ENCODE measurements at regions not wholly inside any gene's neighbourhood (a gene's known extent, or its start where the extent isn't known, plus 50 kb on each side); places are given as distances from the start of the nearest gene placed in this dataset.

DNA sequence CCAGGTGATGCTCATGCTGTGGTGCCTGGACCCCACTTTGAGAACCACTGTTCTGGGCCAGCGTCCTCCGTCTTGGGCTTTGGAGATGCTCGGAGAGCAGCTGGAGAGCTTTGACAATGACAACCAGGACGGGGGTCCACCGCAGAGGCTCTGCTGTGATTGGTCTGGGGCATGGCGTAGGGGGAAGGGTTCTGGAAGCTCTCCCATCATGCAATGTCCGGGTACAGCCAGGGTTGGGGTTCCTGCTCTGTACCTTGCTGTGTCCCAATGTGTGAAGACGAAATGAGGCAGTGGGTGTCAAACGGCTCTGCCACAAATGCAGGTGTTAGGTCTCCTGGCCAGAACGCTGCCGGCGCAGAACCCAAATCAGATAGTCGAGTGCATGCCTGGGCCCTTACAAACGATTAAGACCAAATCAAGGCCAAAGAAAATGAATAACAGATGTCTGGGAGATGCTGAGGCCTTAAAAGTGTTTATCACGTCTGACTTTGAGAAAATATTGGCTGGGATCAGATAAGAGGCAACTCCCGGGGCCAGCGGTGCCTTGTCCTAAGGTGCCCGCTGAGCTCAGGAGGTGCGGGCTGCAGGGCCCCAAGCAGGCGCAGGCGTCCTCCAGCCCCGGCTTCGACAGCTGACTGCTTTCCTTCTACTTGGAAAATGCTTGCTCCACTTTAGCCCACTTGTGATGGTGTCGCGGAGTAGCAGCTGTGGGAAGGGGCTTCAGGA is 117.2 kb downstream of the VAPA start:
- DNase-seq, result no peak
- in situ Hi-C loops (cut with HindIII; ENCODE audit: low pct_ligation_motif_present, low pct_unique_long_range_greater_than_20kb, low sequenced_read_pairs), result no loop called here

DNA sequence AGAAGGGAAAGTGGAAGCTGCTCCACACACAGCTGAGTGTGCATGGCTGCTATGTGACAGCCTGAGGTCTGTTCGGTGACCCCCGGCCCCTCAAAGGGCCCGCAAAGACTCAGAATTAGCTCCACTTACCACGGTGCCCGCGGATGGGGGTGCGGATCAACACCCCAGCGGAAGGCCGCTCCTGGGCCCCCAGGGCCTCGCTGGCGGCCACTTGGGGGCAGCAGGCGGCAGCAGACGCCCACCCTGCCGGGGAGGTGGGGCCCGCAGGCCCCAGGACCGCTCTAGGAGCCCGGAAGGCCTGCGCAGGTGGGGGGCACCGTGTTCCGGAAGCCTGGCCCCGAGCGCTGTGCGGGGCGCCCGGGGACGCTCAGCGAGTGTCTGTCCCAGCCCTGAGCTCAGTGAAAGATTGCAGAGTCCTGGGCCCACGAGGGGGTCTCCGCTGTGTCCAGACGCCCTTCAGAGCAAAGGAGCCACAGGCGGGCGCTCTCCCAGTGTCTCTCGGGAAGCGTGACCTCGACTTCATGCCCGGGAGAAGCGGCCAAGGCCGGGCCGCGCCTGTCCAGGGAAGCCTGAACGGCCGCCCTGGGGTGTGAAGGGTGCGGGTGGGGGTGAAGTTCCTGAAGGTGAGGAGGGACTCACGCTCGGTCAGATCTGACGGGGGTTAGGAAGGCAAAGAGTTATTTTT is 118.7 kb downstream of the VAPA start:
- in situ Hi-C loops (cut with HindIII; ENCODE audit: low pct_ligation_motif_present, low pct_unique_long_range_greater_than_20kb, low sequenced_read_pairs), result no loop called here
- no peak for DNase-seq

DNA sequence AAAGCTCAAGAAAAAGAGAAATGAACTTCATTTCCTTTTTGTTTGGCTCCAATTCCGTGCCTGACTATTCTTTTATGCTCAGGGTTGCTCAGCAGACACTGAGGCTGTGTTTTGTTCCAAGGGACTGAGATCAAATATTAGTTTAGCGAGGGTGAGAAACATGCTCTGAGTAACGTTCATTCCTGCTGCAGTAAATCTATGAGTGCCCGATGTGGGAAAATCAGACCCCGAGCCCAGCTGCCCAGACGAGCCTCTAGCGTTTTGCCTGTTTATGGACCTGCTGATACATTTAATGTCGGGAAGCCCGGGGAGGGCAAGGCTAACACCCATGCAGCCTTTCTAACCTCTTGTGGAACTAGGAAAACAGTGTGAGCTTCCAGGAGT is 119.2 kb downstream of the VAPA start:
- in situ Hi-C loops (cut with HindIII; ENCODE audit: low pct_ligation_motif_present, low pct_unique_long_range_greater_than_20kb, low sequenced_read_pairs), result no loop called here
- DNase-seq, result no peak

DNA sequence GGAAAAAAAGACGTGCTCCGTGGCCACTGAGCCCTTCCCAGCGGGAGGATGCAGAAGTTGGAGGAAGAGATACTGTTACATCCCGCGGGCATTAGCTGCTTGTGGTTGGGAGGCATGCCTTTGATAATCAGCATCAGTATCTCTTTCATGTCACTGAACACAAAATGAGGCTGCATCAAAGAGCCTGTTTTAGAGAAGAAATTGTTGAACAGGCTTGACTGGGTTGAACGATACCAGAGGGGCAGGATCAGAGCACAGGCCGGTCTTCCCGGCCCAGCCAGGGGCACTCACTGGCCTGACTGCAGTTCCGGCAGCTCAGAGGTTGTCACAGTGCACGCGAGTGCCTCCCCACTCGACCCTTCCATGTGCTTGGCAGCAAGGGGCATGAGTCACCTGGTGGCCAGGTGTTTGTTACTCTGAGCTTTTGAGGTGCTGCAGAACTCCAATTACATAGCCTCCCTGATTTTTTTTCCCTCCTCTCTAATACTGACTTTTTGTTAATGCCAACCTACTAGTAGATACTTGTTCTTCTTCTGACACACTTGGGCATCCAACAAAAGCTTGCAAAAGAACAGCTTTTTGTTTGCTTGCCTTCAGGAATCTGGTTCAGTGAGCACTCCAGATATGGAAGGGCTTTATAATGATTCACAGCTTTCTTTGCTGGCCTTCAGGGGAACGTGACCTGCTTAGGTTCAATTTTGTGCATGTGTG is 121.6 kb downstream of the VAPA start:
- in situ Hi-C loops (cut with HindIII; ENCODE audit: low pct_ligation_motif_present, low pct_unique_long_range_greater_than_20kb, low sequenced_read_pairs), result no loop called here
- DNase-seq, result peak; percentile 15

DNA sequence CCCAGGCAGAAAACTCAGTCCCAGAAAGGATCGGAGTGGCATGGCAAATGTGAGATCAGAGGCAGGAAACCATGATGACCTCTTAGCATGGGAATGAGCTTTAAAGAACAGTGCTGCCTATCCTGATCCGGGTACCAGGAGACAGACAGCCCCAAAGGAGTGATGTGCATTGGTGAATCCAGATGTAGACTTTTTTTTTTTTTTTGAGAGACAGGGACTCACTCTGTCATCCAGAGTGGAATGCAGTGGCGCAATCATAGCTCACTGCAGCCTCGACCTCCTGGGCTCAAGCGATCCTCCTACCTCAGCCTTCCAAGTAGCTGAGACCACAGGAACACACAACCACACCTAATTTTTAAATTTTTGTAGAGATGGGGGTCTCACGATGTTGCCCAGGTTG is 122.7 kb downstream of the VAPA start:
- in situ Hi-C loops (cut with HindIII; ENCODE audit: low pct_ligation_motif_present, low pct_unique_long_range_greater_than_20kb, low sequenced_read_pairs), result no loop called here
- DNase-seq, result no peak

DNA sequence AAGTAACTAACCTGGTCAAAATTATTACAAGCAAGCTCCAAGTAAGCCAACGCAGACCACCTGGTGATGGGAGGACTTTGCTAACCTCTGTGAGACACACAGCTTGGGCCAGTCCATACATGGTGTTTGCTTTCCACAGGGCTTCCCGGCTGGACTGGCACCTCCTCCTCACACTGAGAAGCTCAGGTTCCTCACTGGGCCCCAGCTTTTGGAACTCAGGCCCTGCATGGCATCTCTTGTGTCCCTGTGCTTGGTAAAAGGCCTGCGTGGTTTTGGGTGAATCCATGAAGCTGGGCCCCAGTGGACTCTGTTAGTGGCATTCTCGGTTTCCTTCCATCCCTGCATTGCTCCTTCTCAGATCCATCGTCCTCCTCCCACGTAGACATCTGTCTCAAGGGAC is 123.4 kb downstream of the VAPA start:
- no peak for DNase-seq
- in situ Hi-C loops (cut with HindIII; ENCODE audit: low pct_ligation_motif_present, low pct_unique_long_range_greater_than_20kb, low sequenced_read_pairs), result no loop called here

DNA sequence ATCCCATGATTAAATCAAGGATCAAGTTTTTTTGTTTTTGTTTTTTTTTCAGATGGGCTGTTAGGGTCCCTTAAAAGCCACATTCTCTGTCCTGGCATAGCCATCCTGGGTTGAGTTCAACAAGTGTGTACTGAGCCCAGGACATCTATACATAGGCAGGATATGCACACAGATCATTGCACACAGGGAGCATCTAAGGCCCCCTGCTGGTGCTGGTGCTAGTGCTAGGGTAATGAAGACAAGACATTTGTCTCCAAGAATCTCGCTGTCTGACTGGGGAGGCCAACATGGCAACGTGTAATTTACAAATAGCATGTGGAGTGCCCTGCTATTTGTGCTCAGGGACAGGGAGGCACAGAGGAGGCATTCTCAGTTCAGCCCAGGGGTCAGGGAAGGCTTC is 124.5 kb downstream of the VAPA start:
- no peak for DNase-seq
- in situ Hi-C loops (cut with HindIII; ENCODE audit: low pct_ligation_motif_present, low pct_unique_long_range_greater_than_20kb, low sequenced_read_pairs), result no loop called here

DNA sequence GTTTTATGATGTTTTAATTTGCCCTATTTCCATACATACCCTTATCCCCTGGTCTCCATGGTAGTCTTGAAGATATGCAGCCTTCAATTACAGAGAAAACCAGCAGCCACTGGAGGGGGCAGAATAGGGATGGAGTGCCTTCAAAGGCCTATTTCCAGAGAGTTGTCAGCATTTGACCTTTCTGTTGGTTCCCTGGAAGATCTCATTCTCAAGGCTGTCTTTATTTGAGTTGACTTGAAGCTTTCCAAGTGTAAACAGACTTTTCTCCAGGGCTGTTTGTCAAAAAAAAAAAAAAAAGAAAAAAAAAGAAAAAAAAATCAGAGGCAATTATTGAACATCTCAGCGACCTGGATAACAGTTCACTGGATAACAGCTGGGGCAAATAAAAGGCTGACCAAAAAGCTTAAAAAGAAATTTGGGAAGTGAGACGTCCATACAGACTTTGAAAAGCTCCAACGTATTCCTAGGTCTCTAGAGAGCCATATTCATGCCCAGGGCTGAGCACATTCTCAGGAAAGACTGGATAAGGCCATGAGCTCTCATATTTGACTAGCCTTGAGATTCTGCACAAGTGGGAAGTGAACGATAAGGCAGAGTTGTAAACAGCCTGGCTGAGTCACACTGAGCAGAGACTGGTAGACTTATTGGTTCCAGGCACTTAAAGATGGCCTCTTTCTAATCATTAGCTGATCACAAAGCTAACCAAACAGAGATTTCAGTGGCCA is 126.6 kb downstream of the VAPA start:
- in situ Hi-C loops (cut with HindIII; ENCODE audit: low pct_ligation_motif_present, low pct_unique_long_range_greater_than_20kb, low sequenced_read_pairs), result no loop called here
- DNase-seq, result no peak

DNA sequence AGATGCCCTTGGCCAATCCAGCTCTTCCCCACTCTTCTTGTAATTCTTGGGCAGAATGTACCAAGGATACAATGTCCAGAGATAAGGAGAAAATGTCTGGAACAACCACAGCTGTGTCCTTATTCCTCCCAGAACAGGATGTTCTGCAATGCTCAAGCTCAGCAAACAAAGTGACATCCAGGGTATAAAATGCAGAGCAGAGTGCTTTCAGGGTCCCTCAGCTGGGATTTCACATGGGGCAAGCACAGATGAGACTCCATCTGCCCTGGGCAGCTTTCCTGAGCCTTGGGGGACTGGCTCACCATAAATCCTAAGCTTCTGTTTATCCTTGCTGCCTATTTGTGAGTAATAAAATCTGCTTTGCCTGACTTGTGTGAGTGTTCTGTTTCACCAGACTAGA is 127.4 kb downstream of the VAPA start:
- in situ Hi-C loops (cut with HindIII; ENCODE audit: low pct_ligation_motif_present, low pct_unique_long_range_greater_than_20kb, low sequenced_read_pairs), result no loop called here
- no peak for DNase-seq

DNA sequence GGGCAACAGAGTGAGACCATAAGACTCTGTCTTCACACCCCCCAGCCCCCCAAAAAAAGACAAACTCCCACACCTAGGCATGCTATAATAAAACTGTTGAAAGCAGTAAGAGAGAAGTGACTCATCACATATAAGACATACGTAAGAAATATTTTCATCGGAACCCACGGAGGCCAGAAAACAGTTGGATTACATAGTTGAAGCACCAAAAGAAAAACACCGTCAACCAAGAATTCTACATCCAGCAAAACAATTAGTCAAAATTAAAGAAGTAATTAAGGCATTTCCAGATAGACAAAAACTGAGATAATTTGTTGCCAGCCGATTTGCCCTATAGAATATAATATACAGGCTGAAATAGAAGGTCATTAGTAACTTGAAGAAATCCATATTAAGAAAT is 128.7 kb downstream of the VAPA start:
- in situ Hi-C loops (cut with HindIII; ENCODE audit: low pct_ligation_motif_present, low pct_unique_long_range_greater_than_20kb, low sequenced_read_pairs), result no loop called here
- DNase-seq, result no peak

DNA sequence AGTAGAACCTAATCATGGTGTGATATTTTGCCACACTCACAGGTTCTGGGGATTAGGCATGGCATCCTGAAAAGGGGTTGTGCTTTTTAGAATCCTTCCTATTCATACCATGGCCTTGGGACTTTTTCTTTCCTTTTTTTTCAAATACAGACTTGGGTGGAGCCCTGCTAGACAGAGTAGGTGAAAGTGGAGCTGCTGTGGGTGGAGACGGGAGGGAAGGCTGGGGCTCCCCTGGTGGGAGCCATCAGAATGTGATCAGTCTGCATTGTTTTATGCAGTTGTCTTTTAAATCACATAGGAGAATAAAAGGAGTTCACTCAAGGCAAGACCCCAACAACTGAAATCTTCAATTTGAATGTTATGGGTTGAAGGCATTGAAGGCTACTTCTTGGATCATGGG is 130.2 kb downstream of the VAPA start:
- no peak for DNase-seq
- in situ Hi-C loops (cut with HindIII; ENCODE audit: low pct_ligation_motif_present, low pct_unique_long_range_greater_than_20kb, low sequenced_read_pairs), result no loop called here

DNA sequence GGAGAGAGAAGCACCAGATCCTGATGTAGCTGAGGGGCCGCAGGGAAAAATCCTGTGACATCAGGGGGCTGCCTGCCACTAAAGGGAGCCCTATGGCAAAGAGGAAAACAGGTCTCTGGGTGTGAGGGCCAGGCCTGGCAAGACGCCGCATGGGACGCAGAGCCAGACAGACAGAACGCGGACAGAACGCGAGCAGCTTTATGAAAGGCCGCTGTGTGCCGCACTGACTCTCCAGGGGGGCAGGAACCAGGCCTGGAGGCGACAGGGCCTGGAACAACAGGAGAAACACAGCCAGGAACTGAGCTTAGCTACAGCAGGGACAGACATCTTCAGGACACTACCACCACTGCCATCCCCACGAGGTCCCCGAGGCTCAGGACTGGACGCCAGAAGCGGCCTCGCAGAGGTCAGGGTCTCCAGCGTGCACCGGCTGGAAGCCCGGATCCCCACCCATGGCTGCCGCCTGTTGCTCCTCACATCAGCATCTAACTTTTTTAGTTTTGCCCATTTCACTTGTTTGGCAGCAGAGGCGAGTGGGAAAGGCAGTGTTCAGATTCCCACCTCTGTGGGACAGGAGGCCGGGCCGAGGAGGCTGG is 131.6 kb downstream of the VAPA start:
- no peak for DNase-seq
- in situ Hi-C loops (cut with HindIII; ENCODE audit: low pct_ligation_motif_present, low pct_unique_long_range_greater_than_20kb, low sequenced_read_pairs), result no loop called here

DNA sequence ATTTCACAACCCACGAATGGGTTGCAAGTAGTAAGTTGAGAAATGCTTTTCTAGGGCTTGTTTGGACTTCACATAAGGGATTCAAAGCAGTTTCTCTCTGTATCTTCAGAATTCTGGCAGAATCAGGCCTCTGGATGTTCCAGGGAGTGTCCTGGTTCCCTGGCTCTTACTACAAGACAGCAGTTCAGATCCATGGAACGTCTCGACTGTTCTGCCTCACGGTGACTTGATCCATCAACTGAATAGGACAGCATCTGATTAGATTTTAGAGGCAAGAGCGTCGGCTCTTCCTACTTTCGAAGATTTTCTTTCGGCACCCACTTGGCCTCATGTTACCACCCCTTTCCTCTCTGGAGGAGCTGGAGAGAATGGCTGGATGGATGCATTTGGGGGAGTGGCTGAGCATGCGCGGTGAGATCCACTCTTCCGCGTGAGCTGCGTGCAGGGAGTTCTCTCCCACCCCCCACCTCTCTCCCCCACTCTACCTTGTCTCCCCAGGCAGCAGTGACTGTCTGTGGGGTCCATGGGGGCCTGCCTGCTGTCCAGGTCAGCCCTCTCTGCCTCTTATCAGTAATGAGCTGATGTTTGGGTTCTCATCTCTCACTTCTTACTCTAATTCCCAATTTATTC is 132.5 kb downstream of the VAPA start:
- in situ Hi-C loops (cut with HindIII; ENCODE audit: low pct_ligation_motif_present, low pct_unique_long_range_greater_than_20kb, low sequenced_read_pairs), result no loop called here
- DNase-seq, result no peak

DNA sequence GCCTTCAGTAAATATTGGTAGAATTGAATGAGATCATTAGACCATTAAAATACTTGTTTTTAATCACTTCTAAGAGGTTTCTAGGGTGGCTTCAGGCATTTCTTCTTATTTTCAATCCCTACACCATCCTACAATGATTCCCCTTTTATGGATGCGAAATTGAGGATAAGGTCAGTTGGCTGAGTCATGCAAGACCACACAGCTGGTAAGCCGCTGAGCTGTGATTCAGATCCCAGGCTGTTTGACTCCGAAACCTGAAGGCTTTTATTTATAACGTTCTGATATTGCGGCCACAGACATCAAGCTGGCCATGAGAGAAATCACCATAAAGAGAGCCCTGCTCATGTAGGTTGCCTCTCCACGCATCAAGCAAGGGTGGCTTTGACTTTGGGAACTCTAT is 133.4 kb downstream of the VAPA start:
- no peak for DNase-seq
- in situ Hi-C loops (cut with HindIII; ENCODE audit: low pct_ligation_motif_present, low pct_unique_long_range_greater_than_20kb, low sequenced_read_pairs), result no loop called here

DNA sequence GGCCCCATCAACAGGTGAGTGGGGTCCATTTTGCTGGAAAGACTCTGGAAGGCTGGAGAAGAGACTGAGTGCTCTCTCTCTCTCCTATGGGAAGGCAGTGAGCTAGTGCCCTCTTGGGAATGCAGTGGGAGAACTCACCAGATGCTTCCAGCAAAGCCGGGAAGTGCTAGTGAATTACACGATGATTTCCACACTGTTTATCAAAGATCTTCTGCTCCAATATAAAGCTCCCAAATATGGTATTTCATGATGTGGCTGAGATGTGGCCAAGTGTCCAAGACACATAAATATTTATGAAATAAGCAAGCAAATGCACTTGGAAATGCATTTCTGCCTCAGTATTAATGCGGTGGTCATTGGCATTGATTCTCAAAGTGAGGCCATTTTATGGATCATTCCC is 135.9 kb downstream of the VAPA start:
- in situ Hi-C loops (cut with HindIII; ENCODE audit: low pct_ligation_motif_present, low pct_unique_long_range_greater_than_20kb, low sequenced_read_pairs), result no loop called here

DNA sequence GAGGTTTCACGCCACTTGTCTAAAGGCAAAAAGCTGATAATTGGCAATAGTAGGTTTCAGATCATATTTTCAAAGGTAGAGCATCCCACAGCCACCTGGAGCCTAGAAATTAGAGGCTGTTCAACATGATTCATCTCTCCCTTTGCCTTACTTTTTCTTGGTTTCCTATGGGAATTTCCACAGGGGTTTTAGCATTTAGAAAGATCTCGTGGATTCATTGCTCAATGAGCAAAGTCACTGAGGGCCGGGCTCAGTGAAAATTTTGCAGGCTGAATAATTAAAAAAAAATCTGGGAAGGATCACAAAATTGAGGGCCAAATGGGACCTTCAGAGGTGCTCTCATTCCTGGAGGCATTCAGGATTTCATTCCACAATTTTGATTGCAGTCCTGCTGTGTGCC is 137.1 kb downstream of the VAPA start:
- in situ Hi-C loops (cut with HindIII; ENCODE audit: low pct_ligation_motif_present, low pct_unique_long_range_greater_than_20kb, low sequenced_read_pairs), result no loop called here

More for the DNA sequence above, 135.9 kb downstream of the VAPA start:
- no peak for DNase-seq

DNA sequence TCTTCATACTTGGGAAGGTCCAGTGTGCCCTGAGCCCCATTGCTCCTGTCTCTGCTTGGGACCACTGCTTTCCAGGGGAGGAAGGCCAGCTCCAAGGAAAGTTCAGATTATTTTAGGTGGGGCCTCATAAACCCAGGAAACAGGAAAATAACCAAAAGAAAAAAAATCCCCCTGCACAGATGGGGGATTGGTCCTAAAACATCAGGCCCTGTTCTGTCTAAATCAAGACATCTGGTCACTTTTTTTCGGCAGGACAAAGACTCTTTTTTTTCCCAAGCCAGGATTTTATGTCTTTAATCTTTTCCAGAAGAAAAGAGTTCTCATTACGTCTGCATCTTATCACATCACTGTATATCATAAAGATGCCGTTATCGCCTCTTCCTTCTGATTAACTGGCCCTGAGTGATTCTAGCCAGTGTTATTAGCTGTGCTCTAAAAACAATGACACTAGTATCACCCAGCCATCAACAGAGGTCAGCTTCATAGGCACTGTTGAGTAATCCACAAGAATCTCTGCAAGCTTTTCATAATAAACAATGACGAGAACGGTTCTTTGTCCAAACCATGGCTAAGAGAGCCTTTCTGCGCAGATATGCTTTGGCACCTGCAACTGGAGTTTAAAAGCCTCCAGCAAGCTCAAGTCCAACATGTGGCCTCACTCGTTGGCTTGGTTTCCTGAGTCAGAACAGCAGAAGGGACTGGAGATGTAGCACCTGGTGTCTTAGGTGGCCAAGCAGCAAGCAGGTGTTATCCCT is 138.2 kb downstream of the VAPA start:
- DNase-seq, result no peak
- in situ Hi-C loops (cut with HindIII; ENCODE audit: low pct_ligation_motif_present, low pct_unique_long_range_greater_than_20kb, low sequenced_read_pairs), result no loop called here

More for the DNA sequence above, 137.1 kb downstream of the VAPA start:
- no peak for DNase-seq

DNA sequence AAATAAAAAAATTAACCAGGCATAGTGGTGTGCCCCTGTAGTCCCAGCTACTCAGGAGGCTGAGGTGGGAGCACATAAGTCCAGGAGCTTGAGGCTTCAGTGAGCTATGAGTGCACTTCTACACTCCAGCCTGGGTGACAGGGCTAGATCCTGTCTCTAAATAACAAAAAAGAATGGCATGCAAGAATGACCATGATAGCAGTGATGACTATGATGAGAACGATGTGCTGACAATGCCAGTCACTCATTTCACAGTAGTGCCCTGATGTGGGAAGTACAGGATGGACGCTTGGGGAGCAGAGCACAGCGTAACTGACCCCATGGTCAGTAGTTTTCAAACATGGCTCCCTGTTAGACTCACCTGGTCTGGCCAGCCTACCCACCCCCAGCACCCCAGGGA is 139.1 kb downstream of the VAPA start:
- in situ Hi-C loops (cut with HindIII; ENCODE audit: low pct_ligation_motif_present, low pct_unique_long_range_greater_than_20kb, low sequenced_read_pairs), result no loop called here
- no peak for DNase-seq

Data from ACHN (cell line).